ENCODE measurements at regions not wholly inside any gene's neighbourhood (a gene's known extent, or its start where the extent isn't known, plus 50 kb on each side); places are given as distances from the start of the nearest gene placed in this dataset.

- TF ChIP-seq, protein P1, sequence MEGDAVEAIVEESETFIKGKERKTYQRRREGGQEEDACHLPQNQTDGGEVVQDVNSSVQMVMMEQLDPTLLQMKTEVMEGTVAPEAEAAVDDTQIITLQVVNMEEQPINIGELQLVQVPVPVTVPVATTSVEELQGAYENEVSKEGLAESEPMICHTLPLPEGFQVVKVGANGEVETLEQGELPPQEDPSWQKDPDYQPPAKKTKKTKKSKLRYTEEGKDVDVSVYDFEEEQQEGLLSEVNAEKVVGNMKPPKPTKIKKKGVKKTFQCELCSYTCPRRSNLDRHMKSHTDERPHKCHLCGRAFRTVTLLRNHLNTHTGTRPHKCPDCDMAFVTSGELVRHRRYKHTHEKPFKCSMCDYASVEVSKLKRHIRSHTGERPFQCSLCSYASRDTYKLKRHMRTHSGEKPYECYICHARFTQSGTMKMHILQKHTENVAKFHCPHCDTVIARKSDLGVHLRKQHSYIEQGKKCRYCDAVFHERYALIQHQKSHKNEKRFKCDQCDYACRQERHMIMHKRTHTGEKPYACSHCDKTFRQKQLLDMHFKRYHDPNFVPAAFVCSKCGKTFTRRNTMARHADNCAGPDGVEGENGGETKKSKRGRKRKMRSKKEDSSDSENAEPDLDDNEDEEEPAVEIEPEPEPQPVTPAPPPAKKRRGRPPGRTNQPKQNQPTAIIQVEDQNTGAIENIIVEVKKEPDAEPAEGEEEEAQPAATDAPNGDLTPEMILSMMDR (IDR thresholded peaks at IDR 0.05): no peak
- TF ChIP-seq POLR2A (IDR thresholded peaks at IDR 0.05): no peak
Observed at GRCh38 chr6:93787841-93788240, 368.5 kb upstream of the EPHA7 start.
